ENCODE measurements at regions not wholly inside any gene's neighbourhood (a gene's known extent, or its start where the extent isn't known, plus 50 kb on each side); places are given as distances from the start of the nearest gene placed in this dataset.

- TF ChIP-seq ZNF33B (CRISPR knock-in tag; IDR thresholded peaks at IDR 0.05) (no peak), MEIS1 (CRISPR knock-in tag; IDR thresholded peaks at IDR 0.05; ENCODE audit: borderline replicate concordance) (no peak), NAIF1 (CRISPR knock-in tag; IDR thresholded peaks at IDR 0.05; ENCODE audit: borderline replicate concordance) (no peak), GMEB1 (CRISPR knock-in tag; IDR thresholded peaks at IDR 0.05; ENCODE audit: borderline replicate concordance) (no peak)
Measured at GRCh38 chr10:123575105-123575504, 91.0 kb upstream of the GPR26 start (continued).

GRCh38 chr10:123576706-123577105, 89.4 kb upstream of the GPR26 start:
- DNase-seq (ENCODE audit: low spot score), result no peak
- WGBS (ENCODE audit: low lambda C conversion rate), result 3% methylated on average over 2 of the region's 3 CpGs
- FAIRE-seq, result no peak
- no peak for ATAC-seq
- in situ Hi-C loops (cut with HindIII; ENCODE audit: extremely low pct_ligation_motif_present, low pct_unique_long_range_greater_than_20kb), result no loop called here
- H3K9ac ChIP-seq (ENCODE audit: insufficient read depth, low read depth, low read length), result no peak overlapping the region
- no peaks in the 10 kb centered on the region for H3K36me3 ChIP-seq (replicated peaks in 1 of 2; ENCODE audit: control insufficient read depth in 1 of 2, insufficient read depth in 2 of 2, low read length in 2 of 2)
- H3K4me1 ChIP-seq (ENCODE audit: insufficient read depth, low read length), result no peaks in the 10 kb centered on the region
- H3K27ac ChIP-seq (ENCODE audit: extremely low read length, insufficient read depth, low read length), result no peak overlapping the region
- no peak overlapping the region for H3K4me2 ChIP-seq (ENCODE audit: low read depth, low read length)
- CTCF ChIA-PET (ENCODE audit: low intra/inter-chr PET ratio, low total read pairs), result no interaction called here
- no peak overlapping the region for H3K4me3 ChIP-seq (replicated peaks in 1 of 3; ENCODE audit: insufficient read depth in 1 of 3, low read depth in 2 of 3, low read length in 3 of 3)
- no peaks in the 10 kb centered on the region for H3K79me2 ChIP-seq (ENCODE audit: insufficient read depth, low read length)
- POLR2A ChIA-PET, result no interaction called here
- H4K20me1 ChIP-seq (ENCODE audit: insufficient read depth, low read length), result no peaks in the 10 kb centered on the region
- H2AFZ ChIP-seq (ENCODE audit: low read length), result no peak overlapping the region
- BruUV-seq (replicated peaks), result no TSS peak
- intact Hi-C loops (cut with micrococcal nuclease; ENCODE audit: unreplicated experiment), result no loop called here
- H3K9me3 ChIP-seq (ENCODE audit: low read length), result no peaks in the 10 kb centered on the region
- H3K27me3 ChIP-seq (ENCODE audit: control insufficient read depth in 1 of 2, insufficient read depth in 2 of 2, low read length in 2 of 2), result peaks cover 0 to 10% of the 10 kb centered on the region in 2 experiments; a peak in 3 of 5 replicates
- TF ChIP-seq EEA1 (CRISPR knock-in tag; IDR thresholded peaks at IDR 0.05; ENCODE audit: borderline replicate concordance) (no peak), ZNF800 (CRISPR knock-in tag; IDR thresholded peaks at IDR 0.05) (no peak), ZNF12 (CRISPR knock-in tag; IDR thresholded peaks at IDR 0.05) (no peak), FOXC1 (CRISPR knock-in tag; IDR thresholded peaks at IDR 0.05; ENCODE audit: borderline replicate concordance) (no peak), RBM39 (IDR thresholded peaks at IDR 0.05; ENCODE audit: low read depth, low read length, poor library complexity, severe bottlenecking) (no peak), ZNF430 (CRISPR knock-in tag; IDR thresholded peaks at IDR 0.05) (no peak), YEATS4 (CRISPR knock-in tag; IDR thresholded peaks at IDR 0.05; ENCODE audit: borderline replicate concordance) (no peak), STAG1 (CRISPR knock-in tag; IDR thresholded peaks at IDR 0.05) (no peak), FOXJ3 (CRISPR knock-in tag; IDR thresholded peaks at IDR 0.05; ENCODE audit: borderline replicate concordance) (no peak), KLF15 (CRISPR knock-in tag; IDR thresholded peaks at IDR 0.05; ENCODE audit: borderline replicate concordance) (no peak), ARNT2 (CRISPR knock-in tag; IDR thresholded peaks at IDR 0.05; ENCODE audit: low read depth) (no peak), ZNF550 (CRISPR knock-in tag; IDR thresholded peaks at IDR 0.05; ENCODE audit: borderline replicate concordance) (no peak), ZBTB33 (CRISPR knock-in tag; IDR thresholded peaks at IDR 0.05) (no peak), ZNF383 (CRISPR knock-in tag; IDR thresholded peaks at IDR 0.05; ENCODE audit: borderline replicate concordance) (no peak), ZNF788 (CRISPR knock-in tag; IDR thresholded peaks at IDR 0.05; ENCODE audit: borderline replicate concordance) (no peak), CBFB (CRISPR knock-in tag; IDR thresholded peaks at IDR 0.05) (no peak)

Data from HepG2 (cell line).